Panc1 (cell line): ENCODE measurements at regions not wholly inside any gene's neighbourhood (a gene's known extent, or its start where the extent isn't known, plus 50 kb on each side); places are given as distances from the start of the nearest gene placed in this dataset.

Experiments
- ATAC-seq: fragments of 200-7000 bp; cut with Tn5 transposase; 2 replicates; pipeline ENCODE4 v1.9.1; 2020; ENCODE audit warnings: mild to moderate bottlenecking, moderate library complexity
- BruUV-seq: library from RNA; stranded (reverse); fragments of 400-500 nt; replicated peaks from 2 replicates; lab custom pipeline; 2021; lab: Mats Ljungman, UMichigan
- CTCF ChIA-PET: fragments of 300-600 bp; sonication (Branson Sonifier 250); formaldehyde crosslinking; loops from one replicate; lab custom pipeline; 2022; ENCODE audit warnings: antibody characterized with exemption; lab: Charles Lee
- POLR2A ChIA-PET: fragments of 300-600 bp; sonication (Branson Sonifier 250); formaldehyde crosslinking; loops from one replicate; lab custom pipeline; 2022; ENCODE audit warnings: antibody characterized with exemption; lab: Charles Lee
- DNase-seq: peaks from one replicate; pipeline ENCODE4 v3.0.0-alpha.2; 2010; ENCODE audit warnings: low read depth, low spot score
- H3K27ac ChIP-seq: 2 replicates; pipeline ENCODE4 v1.5.1; 2011; ENCODE audit warnings: mild to moderate bottlenecking, low read length, inconsistent platforms
- H3K27me3 ChIP-seq: fragments of 200-500 bp; sonication (Bioruptor generic); 2 replicates; pipeline ENCODE4 v1.6.0; 2014; ENCODE audit warnings: low read length, inconsistent platforms; ENCODE audit not compliant: control insufficient read depth, insufficient read depth
- H3K36me3 ChIP-seq: fragments of 200-500 bp; sonication (Bioruptor generic); 2 replicates; pipeline ENCODE4 v1.5.1; 2014; ENCODE audit warnings: inconsistent platforms, mild to moderate bottlenecking, low read length, moderate library complexity; ENCODE audit not compliant: control insufficient read depth, insufficient read depth
- H3K4me1 ChIP-seq: 2 replicates; pipeline ENCODE4 v1.5.1; 2011; ENCODE audit warnings: inconsistent platforms, mild to moderate bottlenecking, low read length, moderate library complexity; ENCODE audit not compliant: control insufficient read depth, insufficient read depth
- H3K4me3 ChIP-seq, 2 experiments: 2 replicates each; pipeline ENCODE4 v1.5.1; 2011 to 2012; ENCODE audit warnings: low read depth in 2 of 2, low read length in 2 of 2, mild to moderate bottlenecking in 2 of 2, inconsistent platforms in 1 of 2, moderate library complexity in 1 of 2
- H3K9me3 ChIP-seq: fragments of 200-500 bp; sonication (Bioruptor generic); 2 replicates; pipeline ENCODE4 v1.5.1; 2014; ENCODE audit warnings: low read depth, mild to moderate bottlenecking, inconsistent platforms, low read length, moderate library complexity; ENCODE audit not compliant: control insufficient read depth, insufficient read depth
- POLR2AphosphoS5 ChIP-seq: IDR thresholded peaks from 2 replicates; pipeline ENCODE4 v1.6.1; 2012; ENCODE audit warnings: mild to moderate bottlenecking, low read depth, low read length, moderate library complexity
- REST ChIP-seq, 2 experiments: IDR thresholded peaks; 2 replicates each; pipeline ENCODE4 v1.6.1; 2011 to 2012; ENCODE audit warnings: low read depth in 2 of 2, control low read depth in 1 of 2, low read length in 1 of 2, mild to moderate bottlenecking in 1 of 2, moderate library complexity in 1 of 2; ENCODE audit not compliant: insufficient read depth in 1 of 2
- SIN3A ChIP-seq: IDR thresholded peaks from 2 replicates; pipeline ENCODE4 v1.6.1; 2012; ENCODE audit warnings: low read depth, mild to moderate bottlenecking, low read length, moderate library complexity, borderline replicate concordance; ENCODE audit not compliant: insufficient read depth
- TCF7L2 ChIP-seq: IDR thresholded peaks from 2 replicates; pipeline ENCODE4 v1.6.1; 2011; ENCODE audit warnings: mild to moderate bottlenecking, low read depth, low read length, inconsistent platforms
- in situ Hi-C: cut with HindIII; loops from 2 replicates; pipeline ENCODE4 v1.10.0; 2016; ENCODE audit warnings: low sequenced_read_pairs, low pct_unique_long_range_greater_than_20kb
- intact Hi-C: fragments of 100-400 bp; cut with micrococcal nuclease; formaldehyde crosslinking; loops from one replicate; pipeline ENCODE4 v1.10.0; 2022; ENCODE audit not compliant: unreplicated experiment
- TF ChIP-seq, protein P1 (sequence below): fragments of 450-650 bp; IDR thresholded peaks from 2 replicates; pipeline ENCODE4 v1.5.1; 2017; ENCODE audit warnings: mild to moderate bottlenecking

DNA sequence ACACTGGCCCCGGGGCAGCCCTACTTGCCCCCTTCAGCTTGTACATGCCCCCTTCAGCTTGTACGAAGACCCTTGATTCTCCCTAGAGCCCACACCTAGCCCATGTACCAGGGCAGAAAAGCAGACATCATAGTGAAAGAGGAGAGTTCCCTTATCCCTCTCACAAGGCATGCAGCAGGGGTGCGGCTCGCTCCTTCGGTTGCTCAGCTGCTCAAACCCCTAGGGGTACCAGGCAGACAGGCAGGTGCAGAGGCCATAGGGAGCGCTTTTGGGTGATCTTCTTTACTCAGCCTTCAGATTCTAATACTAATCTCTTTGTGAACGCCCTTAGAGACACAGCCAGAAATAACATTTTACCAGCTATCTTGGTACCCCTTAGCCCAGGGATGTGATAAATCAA, 286.3 kb downstream of the NPIPA8 start:
- Histone ChIP-seq H3K9me3 (no peaks in the 10 kb centered on the region), H3K36me3 (no peaks in the 10 kb centered on the region), H3K27ac (no peak overlapping the region), H3K4me3 (no peak overlapping the region), H3K27me3 (no peaks in the 10 kb centered on the region; the same call in 1 of the 2 replicates), H3K4me1 (no peaks in the 10 kb centered on the region)
- TF ChIP-seq SIN3A: no peak
- no peak for TF ChIP-seq POLR2AphosphoS5
- TF ChIP-seq REST (IDR thresholded peaks at IDR 0.05; ENCODE audit: insufficient read depth in 1 of 2, low read depth in 2 of 2, low read length in 1 of 2): no peak
- TF ChIP-seq, protein P1, sequence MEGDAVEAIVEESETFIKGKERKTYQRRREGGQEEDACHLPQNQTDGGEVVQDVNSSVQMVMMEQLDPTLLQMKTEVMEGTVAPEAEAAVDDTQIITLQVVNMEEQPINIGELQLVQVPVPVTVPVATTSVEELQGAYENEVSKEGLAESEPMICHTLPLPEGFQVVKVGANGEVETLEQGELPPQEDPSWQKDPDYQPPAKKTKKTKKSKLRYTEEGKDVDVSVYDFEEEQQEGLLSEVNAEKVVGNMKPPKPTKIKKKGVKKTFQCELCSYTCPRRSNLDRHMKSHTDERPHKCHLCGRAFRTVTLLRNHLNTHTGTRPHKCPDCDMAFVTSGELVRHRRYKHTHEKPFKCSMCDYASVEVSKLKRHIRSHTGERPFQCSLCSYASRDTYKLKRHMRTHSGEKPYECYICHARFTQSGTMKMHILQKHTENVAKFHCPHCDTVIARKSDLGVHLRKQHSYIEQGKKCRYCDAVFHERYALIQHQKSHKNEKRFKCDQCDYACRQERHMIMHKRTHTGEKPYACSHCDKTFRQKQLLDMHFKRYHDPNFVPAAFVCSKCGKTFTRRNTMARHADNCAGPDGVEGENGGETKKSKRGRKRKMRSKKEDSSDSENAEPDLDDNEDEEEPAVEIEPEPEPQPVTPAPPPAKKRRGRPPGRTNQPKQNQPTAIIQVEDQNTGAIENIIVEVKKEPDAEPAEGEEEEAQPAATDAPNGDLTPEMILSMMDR: no peak
- TF ChIP-seq TCF7L2: no peak
- in situ Hi-C loops (no loop called here), intact Hi-C loops (no loop called here)
- BruUV-seq: no TSS peak
- ChIA-PET POLR2A (no interaction called here), CTCF (no interaction called here)
- DNase-seq (no peak), ATAC-seq (no peak)

GRCh38 chr16:18049547-18050133, 286.9 kb downstream of the NPIPA8 start:
- Histone ChIP-seq H3K27ac (no peak overlapping the region), H3K9me3 (no peaks in the 10 kb centered on the region), H3K27me3 (no peaks in the 10 kb centered on the region; the same call in 1 of the 2 replicates), H3K4me3 (no peak overlapping the region), H3K4me1 (no peaks in the 10 kb centered on the region), H3K36me3 (no peaks in the 10 kb centered on the region)
- ATAC-seq: no peak
- TF ChIP-seq, protein P1: no peak
- TF ChIP-seq TCF7L2: no peak
- no peak for TF ChIP-seq SIN3A
- no peak for TF ChIP-seq POLR2AphosphoS5
- no peak for TF ChIP-seq REST (IDR thresholded peaks at IDR 0.05; ENCODE audit: insufficient read depth in 1 of 2, low read depth in 2 of 2, low read length in 1 of 2)
- POLR2A ChIA-PET: no interaction called here
- BruUV-seq: no TSS peak
- DNase-seq: no peak
- intact Hi-C loops: no loop called here
- CTCF ChIA-PET: no interaction called here
- in situ Hi-C loops: no loop called here
